ENCODE measurements at regions not wholly inside any gene's neighbourhood (a gene's known extent, or its start where the extent isn't known, plus 50 kb on each side); places are given as distances from the start of the nearest gene placed in this dataset.

GRCh38 chr6:93685494-93685893 is 266.1 kb upstream of the EPHA7 start:
- Histone ChIP-seq H3K4me3 (ENCODE audit: low read length) (no peak overlapping the region), H2AFZ (ENCODE audit: low read length) (no peak overlapping the region), H3K4me1 (ENCODE audit: low read length) (no peaks in the 10 kb centered on the region), H3K36me3 (ENCODE audit: insufficient read depth, low read length) (no peaks in the 10 kb centered on the region), H3K9me2 (replicated peaks; ENCODE audit: insufficient read depth, low read length) (no peaks in the 10 kb centered on the region), H3K79me2 (ENCODE audit: low read length) (no peaks in the 10 kb centered on the region), H3K9ac (ENCODE audit: low read length) (no peak overlapping the region), H4K20me1 (ENCODE audit: insufficient read depth, low read depth, low read length) (no peaks in the 10 kb centered on the region), H3K27ac (ENCODE audit: low read length) (no peak overlapping the region), H3K4me2 (ENCODE audit: low read depth, low read length, poor library complexity, severe bottlenecking) (no peak overlapping the region), H3K9me3 (ENCODE audit: low read length) (peaks cover 20% of the 10 kb centered on the region), H3K27me3 (ENCODE audit: low read length) (no peaks in the 10 kb centered on the region)
- no peak for DNase-seq

- H3K27me3 ChIP-seq (ENCODE audit: low read length), result no peaks in the 10 kb centered on the region
- no peaks in the 10 kb centered on the region for H3K79me2 ChIP-seq (ENCODE audit: low read length)
- no peak overlapping the region for H3K4me3 ChIP-seq (ENCODE audit: low read length)
- no peaks in the 10 kb centered on the region for H3K36me3 ChIP-seq (ENCODE audit: insufficient read depth, low read length)
- H2AFZ ChIP-seq (ENCODE audit: low read length), result no peak overlapping the region
- no peaks in the 10 kb centered on the region for H3K4me1 ChIP-seq (ENCODE audit: low read length)
- H4K20me1 ChIP-seq (ENCODE audit: insufficient read depth, low read depth, low read length), result no peaks in the 10 kb centered on the region
- H3K27ac ChIP-seq (ENCODE audit: low read length), result no peak overlapping the region
- DNase-seq, result no peak
- no peaks in the 10 kb centered on the region for H3K9me2 ChIP-seq (replicated peaks; ENCODE audit: insufficient read depth, low read length)
- H3K9ac ChIP-seq (ENCODE audit: low read length), result no peak overlapping the region
- H3K4me2 ChIP-seq (ENCODE audit: low read depth, low read length, poor library complexity, severe bottlenecking), result no peak overlapping the region
- H3K9me3 ChIP-seq (ENCODE audit: low read length), result peaks cover 19% of the 10 kb centered on the region
These were observed 265.0 kb upstream of the EPHA7 start for GRCh38 chr6:93684339-93684738.

- no peak overlapping the region for H2AFZ ChIP-seq (ENCODE audit: low read length)
- H3K27me3 ChIP-seq (ENCODE audit: low read length), result no peaks in the 10 kb centered on the region
- no peak overlapping the region for H3K27ac ChIP-seq (ENCODE audit: low read length)
- H3K9me2 ChIP-seq (replicated peaks; ENCODE audit: insufficient read depth, low read length), result no peaks in the 10 kb centered on the region
- H4K20me1 ChIP-seq (ENCODE audit: insufficient read depth, low read depth, low read length), result no peaks in the 10 kb centered on the region
- peaks cover 19% of the 10 kb centered on the region for H3K9me3 ChIP-seq (ENCODE audit: low read length)
- no peak overlapping the region for H3K4me2 ChIP-seq (ENCODE audit: low read depth, low read length, poor library complexity, severe bottlenecking)
- no peaks in the 10 kb centered on the region for H3K4me1 ChIP-seq (ENCODE audit: low read length)
- no peaks in the 10 kb centered on the region for H3K36me3 ChIP-seq (ENCODE audit: insufficient read depth, low read length)
- no peaks in the 10 kb centered on the region for H3K79me2 ChIP-seq (ENCODE audit: low read length)
- no peak overlapping the region for H3K4me3 ChIP-seq (ENCODE audit: low read length)
- no peak for DNase-seq
- H3K9ac ChIP-seq (ENCODE audit: low read length), result no peak overlapping the region
These were observed 260.5 kb upstream of the EPHA7 start for GRCh38 chr6:93679836-93680235.

- no peak overlapping the region for H3K9ac ChIP-seq (ENCODE audit: low read length)
- H3K79me2 ChIP-seq (ENCODE audit: low read length), result no peaks in the 10 kb centered on the region
- peaks cover 13% of the 10 kb centered on the region for H3K9me3 ChIP-seq (ENCODE audit: low read length)
- no peak overlapping the region for H3K4me2 ChIP-seq (ENCODE audit: low read depth, low read length, poor library complexity, severe bottlenecking)
- no peak overlapping the region for H2AFZ ChIP-seq (ENCODE audit: low read length)
- H3K27me3 ChIP-seq (ENCODE audit: low read length), result no peaks in the 10 kb centered on the region
- no peak overlapping the region for H3K4me3 ChIP-seq (ENCODE audit: low read length)
- no peak for DNase-seq
- H3K4me1 ChIP-seq (ENCODE audit: low read length), result no peaks in the 10 kb centered on the region
- no peaks in the 10 kb centered on the region for H3K36me3 ChIP-seq (ENCODE audit: insufficient read depth, low read length)
- no peaks in the 10 kb centered on the region for H4K20me1 ChIP-seq (ENCODE audit: insufficient read depth, low read depth, low read length)
- no peaks in the 10 kb centered on the region for H3K9me2 ChIP-seq (replicated peaks; ENCODE audit: insufficient read depth, low read length)
- no peak overlapping the region for H3K27ac ChIP-seq (ENCODE audit: low read length)
These were observed 259.6 kb upstream of the EPHA7 start for GRCh38 chr6:93678841-93679454.

- Histone ChIP-seq H3K9me3 (ENCODE audit: low read length) (peaks cover 10% of the 10 kb centered on the region; the same call in 1 of the 2 replicates), H3K9me2 (replicated peaks; ENCODE audit: insufficient read depth, low read length) (no peaks in the 10 kb centered on the region), H3K4me3 (ENCODE audit: low read length) (no peak overlapping the region), H3K36me3 (ENCODE audit: insufficient read depth, low read length) (no peaks in the 10 kb centered on the region), H3K27ac (ENCODE audit: low read length) (no peak overlapping the region), H3K9ac (ENCODE audit: low read length) (no peak overlapping the region), H3K4me2 (ENCODE audit: low read depth, low read length, poor library complexity, severe bottlenecking) (no peak overlapping the region), H2AFZ (ENCODE audit: low read length) (no peak overlapping the region), H3K27me3 (ENCODE audit: low read length) (no peaks in the 10 kb centered on the region), H3K79me2 (ENCODE audit: low read length) (no peaks in the 10 kb centered on the region), H3K4me1 (ENCODE audit: low read length) (no peaks in the 10 kb centered on the region), H4K20me1 (ENCODE audit: insufficient read depth, low read depth, low read length) (no peaks in the 10 kb centered on the region)
- DNase-seq, result no peak
These were observed 258.1 kb upstream of the EPHA7 start for GRCh38 chr6:93677264-93677965.

- no peaks in the 10 kb centered on the region for H3K27me3 ChIP-seq (ENCODE audit: low read length)
- H3K4me3 ChIP-seq (ENCODE audit: low read length), result no peak overlapping the region
- H3K79me2 ChIP-seq (ENCODE audit: low read length), result no peaks in the 10 kb centered on the region
- H3K9me2 ChIP-seq (replicated peaks; ENCODE audit: insufficient read depth, low read length), result no peaks in the 10 kb centered on the region
- no peaks in the 10 kb centered on the region for H3K4me1 ChIP-seq (ENCODE audit: low read length)
- no peak overlapping the region for H3K4me2 ChIP-seq (ENCODE audit: low read depth, low read length, poor library complexity, severe bottlenecking)
- peaks cover 18% of the 10 kb centered on the region; the same call in 1 of the 2 replicates for H3K9me3 ChIP-seq (ENCODE audit: low read length)
- no peak for DNase-seq
- H4K20me1 ChIP-seq (ENCODE audit: insufficient read depth, low read depth, low read length), result no peaks in the 10 kb centered on the region
- H3K36me3 ChIP-seq (ENCODE audit: insufficient read depth, low read length), result no peaks in the 10 kb centered on the region
- no peak overlapping the region for H3K9ac ChIP-seq (ENCODE audit: low read length)
- H2AFZ ChIP-seq (ENCODE audit: low read length), result no peak overlapping the region
- H3K27ac ChIP-seq (ENCODE audit: low read length), result no peak overlapping the region
These were observed 257.2 kb upstream of the EPHA7 start for GRCh38 chr6:93676581-93676980.

- no peak overlapping the region for H3K4me3 ChIP-seq (ENCODE audit: low read length)
- no peak overlapping the region for H3K4me2 ChIP-seq (ENCODE audit: low read depth, low read length, poor library complexity, severe bottlenecking)
- no peaks in the 10 kb centered on the region for H4K20me1 ChIP-seq (ENCODE audit: insufficient read depth, low read depth, low read length)
- no peaks in the 10 kb centered on the region for H3K79me2 ChIP-seq (ENCODE audit: low read length)
- no peaks in the 10 kb centered on the region for H3K36me3 ChIP-seq (ENCODE audit: insufficient read depth, low read length)
- no peaks in the 10 kb centered on the region for H3K9me2 ChIP-seq (replicated peaks; ENCODE audit: insufficient read depth, low read length)
- no peak for DNase-seq
- no peak overlapping the region for H2AFZ ChIP-seq (ENCODE audit: low read length)
- H3K9ac ChIP-seq (ENCODE audit: low read length), result no peak overlapping the region
- H3K4me1 ChIP-seq (ENCODE audit: low read length), result no peaks in the 10 kb centered on the region
- H3K27ac ChIP-seq (ENCODE audit: low read length), result no peak overlapping the region
- H3K9me3 ChIP-seq (ENCODE audit: low read length), result peaks cover 18% of the 10 kb centered on the region; the same call in 1 of the 2 replicates
- no peaks in the 10 kb centered on the region for H3K27me3 ChIP-seq (ENCODE audit: low read length)
These were observed 256.6 kb upstream of the EPHA7 start for GRCh38 chr6:93675856-93676417.

- Histone ChIP-seq H3K27ac (ENCODE audit: low read length) (no peak overlapping the region), H3K36me3 (ENCODE audit: insufficient read depth, low read length) (no peaks in the 10 kb centered on the region), H3K27me3 (ENCODE audit: low read length) (no peaks in the 10 kb centered on the region), H3K9me3 (ENCODE audit: low read length) (peaks cover 26% of the 10 kb centered on the region), H3K79me2 (ENCODE audit: low read length) (no peaks in the 10 kb centered on the region), H3K4me1 (ENCODE audit: low read length) (no peaks in the 10 kb centered on the region), H3K4me2 (ENCODE audit: low read depth, low read length, poor library complexity, severe bottlenecking) (no peak overlapping the region), H3K4me3 (ENCODE audit: low read length) (no peak overlapping the region), H3K9ac (ENCODE audit: low read length) (no peak overlapping the region), H4K20me1 (ENCODE audit: insufficient read depth, low read depth, low read length) (no peaks in the 10 kb centered on the region), H2AFZ (ENCODE audit: low read length) (no peak overlapping the region), H3K9me2 (replicated peaks; ENCODE audit: insufficient read depth, low read length) (no peaks in the 10 kb centered on the region)
- DNase-seq, result no peak
These were observed 243.8 kb upstream of the EPHA7 start for GRCh38 chr6:93663111-93663510.

All from Karpas-422 (cell line).